MG63 (cell line): ENCODE measurements at regions not wholly inside any gene's neighbourhood (a gene's known extent, or its start where the extent isn't known, plus 50 kb on each side); places are given as distances from the start of the nearest gene placed in this dataset.
"Not testable (repeated sequence)": the region's sequence is repeated elsewhere in the genome, so short reads cannot be mapped to it uniquely, and the experiment has no call there.

Source experiments
- DNase-seq: peaks from one replicate; pipeline ENCODE4 v3.0.0-alpha.2; 2020
- H3K27me3 ChIP-seq: fragments of 250-450 bp; sonication (Bioruptor Pico); 2 replicates; pipeline ENCODE4 v1.5.1; 2020; ENCODE audit warnings: mild to moderate bottlenecking, moderate library complexity
- H3K36me3 ChIP-seq: fragments of 250-450 bp; sonication (Bioruptor Pico); 2 replicates; pipeline ENCODE4 v1.5.1; 2020; ENCODE audit warnings: mild to moderate bottlenecking, moderate library complexity
- H3K4me3 ChIP-seq: fragments of 250-450 bp; sonication (Bioruptor Pico); 2 replicates; pipeline ENCODE4 v1.5.1; 2020; ENCODE audit warnings: mild to moderate bottlenecking, moderate library complexity
- H3K9me3 ChIP-seq: fragments of 250-450 bp; sonication (Bioruptor Pico); 2 replicates; pipeline ENCODE4 v1.5.1; 2020; ENCODE audit warnings: mild to moderate bottlenecking, moderate library complexity

- no peaks in the 10 kb centered on the region for H3K9me3 ChIP-seq
- DNase-seq: peak; percentile 71
- no peaks in the 10 kb centered on the region for H3K36me3 ChIP-seq
- H3K4me3 ChIP-seq: no peak overlapping the region
- no peaks in the 10 kb centered on the region for H3K27me3 ChIP-seq
Observed at GRCh38 chr6:106825156-106825555, 149.4 kb downstream of the CD24 start.

GRCh38 chr6:106823732-106824351 is 150.7 kb downstream of the CD24 start:
- Histone ChIP-seq H3K27me3 (no peaks in the 10 kb centered on the region), H3K36me3 (no peaks in the 10 kb centered on the region), H3K4me3 (no peak overlapping the region), H3K9me3 (no peaks in the 10 kb centered on the region)
- DNase-seq: no peak

GRCh38 chr6:106823058-106823457 is 151.5 kb downstream of the CD24 start:
- H3K4me3 ChIP-seq: no peak overlapping the region
- H3K27me3 ChIP-seq: no peaks in the 10 kb centered on the region
- no peak for DNase-seq
- H3K36me3 ChIP-seq: no peaks in the 10 kb centered on the region
- no peaks in the 10 kb centered on the region for H3K9me3 ChIP-seq

GRCh38 chr6:106820412-106820852 is 154.1 kb downstream of the CD24 start:
- no peaks in the 10 kb centered on the region for H3K9me3 ChIP-seq
- no peak overlapping the region for H3K4me3 ChIP-seq
- no peaks in the 10 kb centered on the region for H3K27me3 ChIP-seq
- peak; percentile 17 for DNase-seq
- no peaks in the 10 kb centered on the region for H3K36me3 ChIP-seq

GRCh38 chr6:106811088-106811686 is 163.3 kb downstream of the CD24 start:
- Histone ChIP-seq H3K9me3 (peaks cover 21% of the 10 kb centered on the region), H3K27me3 (no peaks in the 10 kb centered on the region; the same call in 1 of the 2 replicates), H3K36me3 (no peaks in the 10 kb centered on the region), H3K4me3 (no peak overlapping the region)
- no peak for DNase-seq

- no peak for DNase-seq
- no peaks in the 10 kb centered on the region for H3K36me3 ChIP-seq
- H3K4me3 ChIP-seq: no peak overlapping the region
- H3K9me3 ChIP-seq: peaks cover 21% of the 10 kb centered on the region
- H3K27me3 ChIP-seq: no peaks in the 10 kb centered on the region; the same call in 1 of the 2 replicates
Observed at GRCh38 chr6:106808758-106809157, 165.8 kb downstream of the CD24 start.

GRCh38 chr6:106807947-106808611 is 166.4 kb downstream of the CD24 start:
- H3K36me3 ChIP-seq: no peaks in the 10 kb centered on the region
- no peaks in the 10 kb centered on the region for H3K27me3 ChIP-seq
- DNase-seq: no peak
- no peak overlapping the region for H3K4me3 ChIP-seq
- peaks cover 21% of the 10 kb centered on the region for H3K9me3 ChIP-seq

- not testable (repeated sequence) for H3K27me3 ChIP-seq, DNase-seq, H3K4me3 ChIP-seq, H3K36me3 ChIP-seq
- peaks cover 12% of the 10 kb centered on the region for H3K9me3 ChIP-seq
Observed at GRCh38 chr6:106806253-106806652, 168.3 kb downstream of the CD24 start.

GRCh38 chr6:106805771-106806170 is 168.8 kb downstream of the CD24 start:
- H3K36me3 ChIP-seq: no peaks in the 10 kb centered on the region
- no peaks in the 10 kb centered on the region for H3K27me3 ChIP-seq
- H3K4me3 ChIP-seq: no peak overlapping the region
- H3K9me3 ChIP-seq: peaks cover 7% of the 10 kb centered on the region
- DNase-seq: no peak

GRCh38 chr6:106804346-106805335 is 169.9 kb downstream of the CD24 start:
- DNase-seq: no peak
- no peaks in the 10 kb centered on the region for H3K27me3 ChIP-seq

GRCh38 chr6:106803188-106803587 is 171.3 kb downstream of the CD24 start:
- Histone ChIP-seq H3K27me3 (no peaks in the 10 kb centered on the region), H3K36me3 (no peaks in the 10 kb centered on the region), H3K4me3 (no peak overlapping the region), H3K9me3 (no peaks in the 10 kb centered on the region)
- no peak for DNase-seq

More at GRCh38 chr6:106804346-106805335, 169.9 kb downstream of the CD24 start:
- Histone ChIP-seq H3K4me3 (no peak overlapping the region), H3K36me3 (no peaks in the 10 kb centered on the region), H3K9me3 (peaks cover 3% of the 10 kb centered on the region; the same call in 1 of the 2 replicates)

GRCh38 chr6:106802139-106802538 is 172.4 kb downstream of the CD24 start:
- no peaks in the 10 kb centered on the region for H3K9me3 ChIP-seq
- H3K36me3 ChIP-seq: no peaks in the 10 kb centered on the region
- DNase-seq: no peak
- no peaks in the 10 kb centered on the region for H3K27me3 ChIP-seq
- H3K4me3 ChIP-seq: no peak overlapping the region

GRCh38 chr6:106801256-106801655 is 171.9 kb downstream of the QRSL1 start:
- no peak for DNase-seq
- Histone ChIP-seq H3K4me3 (no peak overlapping the region), H3K36me3 (no peaks in the 10 kb centered on the region), H3K27me3 (no peaks in the 10 kb centered on the region), H3K9me3 (no peaks in the 10 kb centered on the region)

- Histone ChIP-seq H3K27me3 (no peaks in the 10 kb centered on the region), H3K4me3 (no peak overlapping the region), H3K36me3 (no peaks in the 10 kb centered on the region), H3K9me3 (no peaks in the 10 kb centered on the region)
- DNase-seq: no peak
Observed at GRCh38 chr6:106800379-106800778, 171.0 kb downstream of the QRSL1 start.

- Histone ChIP-seq H3K4me3 (no peak overlapping the region), H3K9me3 (no peaks in the 10 kb centered on the region), H3K36me3 (no peaks in the 10 kb centered on the region), H3K27me3 (no peaks in the 10 kb centered on the region)
- peak; percentile 2 for DNase-seq
Observed at GRCh38 chr6:106799031-106799894, 169.9 kb downstream of the QRSL1 start.

GRCh38 chr6:106797186-106797585 is 167.8 kb downstream of the QRSL1 start:
- no peaks in the 10 kb centered on the region for H3K27me3 ChIP-seq
- no peaks in the 10 kb centered on the region for H3K36me3 ChIP-seq
- DNase-seq: no peak
- no peak overlapping the region for H3K4me3 ChIP-seq
- H3K9me3 ChIP-seq: no peaks in the 10 kb centered on the region
